HG03575 (cell line): ENCODE measurements at regions not wholly inside any gene's neighbourhood (a gene's known extent, or its start where the extent isn't known, plus 50 kb on each side); places are given as distances from the start of the nearest gene placed in this dataset.
A peak's percentile ranks its signal among the peaks of the same experiment; 100 is the strongest.
"Not testable (repeated sequence)": the region's sequence is repeated elsewhere in the genome, so short reads cannot be mapped to it uniquely, and the experiment has no call there.

ENCODE experiments used
- ATAC-seq: cut with Tn5 transposase; IDR thresholded peaks from one replicate; pipeline ENCODE4 v1.9.1; 2021; ENCODE audit not compliant: unreplicated experiment, insufficient number of reproducible peaks, low FRiP score; ENCODE audit errors: extremely low read depth

DNA sequence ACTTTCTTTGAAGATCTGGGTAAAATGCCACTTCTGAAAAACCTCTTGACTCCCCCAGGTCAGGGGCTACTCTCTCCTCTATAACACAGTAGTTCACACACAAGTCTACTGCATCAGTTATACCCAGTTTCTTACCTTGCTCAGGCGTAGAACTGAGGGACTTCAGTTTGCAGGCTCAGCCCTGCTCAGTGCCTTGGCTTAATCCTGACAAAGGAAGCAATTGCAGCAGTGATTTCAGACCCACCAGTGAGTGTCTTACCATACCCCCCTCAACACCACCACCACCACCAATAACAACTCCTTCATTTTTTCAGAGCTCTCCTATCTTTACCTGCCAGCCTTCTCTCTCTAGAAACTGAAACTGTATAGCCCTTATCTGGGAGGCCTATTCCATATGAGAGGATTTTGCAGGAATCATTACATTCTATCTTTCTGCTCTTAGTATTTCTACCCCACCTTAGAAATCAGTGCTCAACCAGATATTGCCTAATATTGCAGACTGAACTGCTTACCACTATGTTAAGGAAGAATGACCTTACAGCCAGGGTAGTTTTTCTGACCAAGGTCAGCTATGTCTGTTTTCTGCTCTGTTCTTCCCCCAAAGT is 105.5 kb upstream of the S1PR1 start:
- no peak for ATAC-seq

GRCh38 chr1:101130673-101131072 is 105.1 kb upstream of the DPH5 start:
- no peak for ATAC-seq

DNA sequence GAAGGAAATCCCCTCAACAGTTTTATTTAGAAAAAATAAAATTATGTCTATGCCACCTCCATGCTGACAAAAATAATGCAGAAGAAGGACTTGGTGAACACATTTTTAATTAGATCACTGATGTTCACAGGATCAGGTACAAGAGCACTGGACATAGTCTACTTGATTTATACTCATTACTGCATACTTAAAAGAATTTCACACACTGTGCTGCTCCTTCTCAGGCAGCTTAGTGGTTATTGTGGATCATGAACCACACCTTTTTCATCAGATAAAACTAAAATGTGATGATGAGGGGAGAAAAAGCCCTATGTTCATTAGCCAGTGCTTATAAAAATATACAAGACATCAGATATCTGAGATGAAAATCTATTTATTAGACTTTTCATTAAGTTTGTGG is 103.3 kb upstream of the DPH5 start:
- ATAC-seq: no peak

DNA sequence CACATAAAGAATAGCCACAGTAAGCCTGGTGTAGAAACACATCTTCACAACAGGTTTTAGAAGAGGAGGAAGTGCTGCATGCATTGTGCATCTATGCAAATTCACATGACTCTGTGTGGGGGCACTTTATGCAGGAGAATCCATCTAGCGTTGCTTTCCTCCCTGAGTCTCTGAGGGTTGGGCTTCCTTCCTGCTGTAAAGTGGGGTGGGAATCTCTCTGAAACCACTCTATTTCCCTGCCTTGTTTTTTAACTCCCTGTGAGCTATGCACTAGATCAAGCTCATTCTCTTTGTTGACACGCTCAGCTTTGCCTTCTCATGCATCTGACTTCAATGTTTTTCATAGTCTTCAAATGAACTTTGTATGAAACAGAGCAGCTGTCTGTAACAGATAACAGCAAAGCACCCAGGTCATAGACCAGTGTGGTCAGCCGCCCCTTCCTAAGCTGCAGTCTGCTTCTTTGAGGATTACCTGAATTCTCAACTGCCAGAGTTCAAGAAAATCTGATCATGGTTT is 102.7 kb upstream of the DPH5 start:
- peak; percentile 92 for ATAC-seq

- ATAC-seq: no peak
These were observed 98.8 kb upstream of the DPH5 start for GRCh38 chr1:101124405-101124804.

DNA sequence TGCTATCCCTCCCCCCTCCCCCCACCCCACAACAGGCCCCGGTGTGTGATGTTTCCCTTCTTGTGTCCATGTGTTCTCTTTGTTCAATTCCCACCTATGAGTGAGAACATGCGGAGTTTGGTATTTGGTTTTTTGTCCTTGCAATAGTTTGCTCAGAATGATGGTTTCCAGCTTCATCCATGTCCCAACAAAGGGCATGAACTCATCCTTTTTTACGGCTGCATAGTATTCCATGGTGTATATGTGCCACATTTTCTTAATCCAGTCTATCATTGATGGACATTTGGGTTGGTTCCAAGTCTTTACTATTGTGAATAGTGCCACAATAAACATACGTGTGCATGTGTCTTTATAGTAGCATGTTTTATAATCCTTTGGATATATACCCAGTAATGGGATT is 98.3 kb upstream of the DPH5 start:
- not testable (repeated sequence) for ATAC-seq

DNA sequence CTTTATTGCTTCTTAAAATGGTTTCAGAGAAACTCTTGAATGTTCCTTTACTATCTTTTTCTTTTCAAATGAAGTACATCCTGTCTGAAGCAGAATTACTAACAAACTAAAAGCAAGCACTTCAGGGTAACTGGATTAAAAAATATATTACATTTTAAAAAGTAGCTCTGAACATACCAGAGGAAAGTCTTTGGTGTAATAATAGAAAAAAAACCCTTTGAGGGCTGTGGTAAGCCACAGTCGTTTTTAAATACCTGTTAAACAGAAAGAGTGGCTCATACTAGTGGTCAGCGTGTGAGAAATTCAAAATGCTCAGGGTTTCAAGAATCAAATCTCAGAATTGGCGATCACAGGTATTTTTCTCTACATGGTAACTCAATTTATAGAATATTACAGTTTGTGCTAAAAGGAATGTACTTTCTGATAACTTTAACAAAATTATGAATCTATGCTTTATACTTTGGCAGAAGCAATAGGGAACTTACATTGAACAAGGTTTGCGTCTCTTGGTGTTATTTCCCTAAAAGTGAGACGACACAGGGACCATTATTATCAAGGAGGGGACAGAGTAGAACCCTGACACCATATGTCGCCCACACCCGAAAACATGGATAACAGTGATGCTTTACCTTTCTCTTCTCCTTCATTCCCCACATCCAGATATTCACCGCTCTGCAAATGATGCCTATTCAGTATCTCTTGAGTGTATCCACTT is 97.0 kb upstream of the DPH5 start:
- ATAC-seq: peak; percentile 86

GRCh38 chr1:101121975-101122374 is 96.4 kb upstream of the DPH5 start:
- ATAC-seq: no peak

GRCh38 chr1:101121504-101121903 is 95.9 kb upstream of the DPH5 start:
- ATAC-seq: no peak

DNA sequence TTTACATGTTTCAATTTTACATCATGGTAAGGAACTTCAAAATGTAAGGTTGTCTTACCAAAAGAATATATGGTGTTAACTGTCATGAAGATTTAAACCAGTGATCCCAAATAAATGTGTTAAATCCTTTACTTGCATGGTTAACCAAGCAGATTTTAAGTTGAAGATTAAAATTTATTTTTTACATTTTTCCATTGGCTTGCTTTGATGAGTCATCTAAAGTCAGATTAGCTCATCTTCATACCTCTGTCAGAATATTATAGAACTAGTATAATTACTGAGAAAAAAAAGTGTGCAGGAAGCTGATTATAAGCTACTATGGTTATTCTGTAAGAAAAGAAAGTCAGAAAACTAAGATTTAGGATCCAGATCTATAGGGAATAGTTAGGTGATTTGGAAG is 95.3 kb upstream of the DPH5 start:
- ATAC-seq: no peak

- ATAC-seq: no peak
These were observed 93.7 kb upstream of the DPH5 start for GRCh38 chr1:101119289-101119688.

DNA sequence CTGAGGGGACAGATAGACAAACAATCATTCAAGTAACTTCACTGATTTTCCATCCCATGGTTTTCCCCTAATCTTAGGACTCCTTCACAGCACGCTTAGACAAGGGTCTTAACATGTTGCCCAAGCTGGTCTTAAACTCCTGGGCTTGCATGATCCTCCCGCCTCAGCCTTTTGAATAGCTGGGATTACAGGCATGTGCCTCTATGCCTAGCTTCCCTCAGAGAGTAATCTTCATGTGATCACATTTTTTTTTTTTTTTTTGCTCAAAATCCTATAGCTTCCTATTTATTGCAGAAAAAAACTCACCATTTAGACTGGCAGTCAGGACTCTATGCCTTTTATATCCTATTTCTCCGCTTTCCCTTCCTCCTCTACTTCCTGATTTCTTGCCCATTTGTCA is 90.4 kb upstream of the DPH5 start:
- no peak for ATAC-seq

- no peak for ATAC-seq
These were observed 89.5 kb upstream of the DPH5 start for GRCh38 chr1:101115112-101115511.

DNA sequence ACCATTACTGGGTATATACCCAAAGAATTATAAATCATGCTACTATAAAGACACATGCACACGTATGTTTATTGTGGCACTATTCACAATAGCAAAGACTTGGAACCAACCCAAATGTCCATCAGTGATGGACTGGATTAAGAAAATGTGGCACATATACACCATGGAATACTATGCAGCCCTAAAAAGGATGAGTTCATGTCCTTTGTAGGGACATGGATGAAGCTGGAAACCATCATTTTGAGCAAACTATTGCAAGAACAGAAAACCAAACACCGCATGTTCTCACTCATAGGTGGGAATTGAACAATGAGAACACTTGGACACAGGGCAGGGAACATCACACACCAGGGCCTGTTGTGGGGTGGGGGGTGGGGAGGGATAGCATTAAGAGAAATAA is 88.5 kb upstream of the DPH5 start:
- not testable (repeated sequence) for ATAC-seq

DNA sequence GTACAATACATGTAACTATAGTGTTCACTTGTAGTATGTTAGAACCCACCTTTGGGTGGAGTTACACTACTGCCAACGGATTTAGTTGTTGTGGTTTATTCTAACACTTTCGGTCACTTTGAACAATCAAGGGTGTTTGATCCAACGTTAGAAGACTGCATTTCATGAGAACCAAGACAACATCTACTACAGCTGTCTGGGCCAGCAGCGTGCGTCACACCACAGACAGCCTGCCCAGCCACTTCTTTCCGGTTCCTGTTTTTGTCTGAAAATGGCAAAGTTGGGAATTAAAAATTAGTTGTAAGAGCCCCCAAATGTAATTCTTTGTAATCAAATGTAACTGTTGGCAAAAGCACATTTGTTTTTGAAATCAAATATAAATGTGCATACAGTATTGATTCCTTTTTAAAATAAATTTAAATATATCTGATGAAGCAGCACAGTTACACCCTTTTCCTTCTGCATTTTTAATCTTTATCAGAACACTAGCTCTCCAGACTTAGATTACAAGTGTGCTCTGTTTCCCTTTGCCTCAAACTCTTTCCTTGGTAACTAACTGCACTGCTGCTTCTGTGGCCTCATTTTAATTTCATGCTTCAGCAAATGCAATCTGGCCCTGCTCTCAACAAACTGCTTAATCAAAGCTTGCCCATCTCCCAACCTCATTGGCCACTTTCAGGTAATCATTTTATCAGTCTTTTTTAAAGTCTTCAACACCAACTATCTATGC is 86.6 kb upstream of the DPH5 start:
- peak; percentile 71 for ATAC-seq

DNA sequence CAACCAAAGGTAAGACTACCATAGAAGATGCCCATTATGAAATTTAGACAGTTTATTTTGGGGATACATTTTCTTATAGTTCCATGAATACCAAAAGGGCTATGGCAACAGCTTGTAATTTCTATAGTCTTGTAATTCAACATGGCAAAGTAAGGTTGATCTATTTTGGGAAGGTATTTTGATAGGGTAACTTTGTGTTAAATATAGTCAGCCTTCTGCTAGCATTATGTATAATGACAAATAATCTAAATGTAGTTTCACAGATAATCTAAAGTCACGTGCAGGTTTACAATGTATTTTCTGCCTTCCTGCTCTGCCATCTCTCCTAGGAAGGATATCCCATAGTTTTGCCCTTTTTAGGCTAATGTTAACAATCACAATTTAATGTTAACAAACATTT is 85.9 kb upstream of the DPH5 start:
- ATAC-seq: no peak

- ATAC-seq: no peak
These were observed 84.2 kb upstream of the DPH5 start for GRCh38 chr1:101109791-101110190.

DNA sequence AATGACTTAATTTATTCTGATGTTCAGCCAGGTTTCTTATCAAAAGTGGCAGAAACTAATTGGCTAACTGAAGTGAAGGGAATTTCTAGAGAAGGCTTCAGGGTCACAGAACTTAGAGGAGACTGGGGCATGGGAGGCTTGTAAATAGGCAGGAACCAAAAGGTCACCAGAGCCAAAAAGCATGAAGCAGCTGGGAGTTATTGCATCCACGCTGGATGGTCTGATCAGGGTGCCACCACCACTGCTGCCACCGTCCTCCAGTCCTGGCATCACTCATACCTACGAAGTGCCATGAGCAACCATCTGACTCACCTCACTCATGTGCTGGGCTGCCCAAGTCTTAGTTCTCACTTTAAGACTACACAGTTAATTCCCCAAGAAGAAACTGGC is 82.5 kb upstream of the DPH5 start:
- no peak for ATAC-seq

DNA sequence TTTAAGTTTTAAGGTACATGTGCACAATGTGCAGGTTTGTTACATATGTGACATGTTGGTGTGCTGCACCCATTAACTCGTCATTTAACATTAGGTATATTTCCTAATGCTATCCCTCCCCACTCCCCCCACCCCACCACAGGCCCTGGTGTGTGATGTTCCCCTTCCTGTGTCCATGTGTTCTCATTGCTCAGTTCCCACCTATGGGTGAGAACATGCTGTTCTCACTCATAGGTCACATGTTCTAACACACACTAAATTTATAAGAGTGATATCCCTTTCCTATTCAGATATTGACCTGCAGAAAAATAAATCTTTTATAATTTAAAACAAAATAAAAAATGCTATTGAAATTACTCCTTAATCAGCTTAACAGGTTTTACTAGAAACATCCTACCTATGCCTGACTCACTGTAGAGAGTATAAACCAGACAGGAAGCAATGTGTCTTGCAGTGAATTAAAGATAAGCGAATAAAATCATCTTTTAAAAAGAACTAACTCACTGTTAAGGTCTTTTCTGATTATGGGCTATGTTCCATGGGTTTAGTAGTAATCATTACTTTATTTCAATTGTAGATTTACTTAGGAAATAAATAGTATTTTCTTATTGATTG is 82.0 kb upstream of the DPH5 start:
- no peak for ATAC-seq

- ATAC-seq: no peak
These were observed 80.3 kb upstream of the DPH5 start for GRCh38 chr1:101105877-101106276.
